Mesodermal cell (in vitro differentiated cells): ENCODE measurements at regions not wholly inside any gene's neighbourhood (a gene's known extent, or its start where the extent isn't known, plus 50 kb on each side); places are given as distances from the start of the nearest gene placed in this dataset.

Experiments used
- H3K27ac ChIP-seq: 2 replicates; pipeline ENCODE4 v1.7.0; 2013; ENCODE audit warnings: mild to moderate bottlenecking, low read depth, low read length, moderate library complexity; ENCODE audit not compliant: severe bottlenecking
- H3K36me3 ChIP-seq: 2 replicates; pipeline ENCODE4 v1.7.1; 2013; ENCODE audit warnings: mild to moderate bottlenecking, low read length, moderate library complexity; ENCODE audit not compliant: control insufficient read depth, insufficient read depth
- H3K4me1 ChIP-seq: one replicate; pipeline ENCODE4 v1.7.1; 2013; ENCODE audit warnings: mild to moderate bottlenecking, low read length; ENCODE audit not compliant: insufficient read depth, control insufficient read depth, poor library complexity, severe bottlenecking
- H3K4me3 ChIP-seq: 2 replicates; pipeline ENCODE4 v1.7.0; 2013; ENCODE audit warnings: low read length, control low read depth, mild to moderate bottlenecking; ENCODE audit not compliant: insufficient read depth, poor library complexity, severe bottlenecking; ENCODE audit errors: extremely low read depth
- H3K9me3 ChIP-seq: 2 replicates; pipeline ENCODE4 v1.7.1; 2013; ENCODE audit warnings: mild to moderate bottlenecking, low read length, moderate library complexity; ENCODE audit not compliant: control insufficient read depth
- WGBS, 2 experiments: methylation state at CpG; one replicate each; pipeline ENCODE4 v1.1.5; 2013; ENCODE audit warnings: missing lambda C conversion rate in 2 of 2; ENCODE audit not compliant: insufficient coverage in 2 of 2; 5-methylcytosine and 5-hydroxymethylcytosine counted together

- H3K27ac ChIP-seq = no peak overlapping the region
Measured at GRCh38 chr2:116645155-116645554, 1169.3 kb upstream of the DDX18 start.

DNA sequence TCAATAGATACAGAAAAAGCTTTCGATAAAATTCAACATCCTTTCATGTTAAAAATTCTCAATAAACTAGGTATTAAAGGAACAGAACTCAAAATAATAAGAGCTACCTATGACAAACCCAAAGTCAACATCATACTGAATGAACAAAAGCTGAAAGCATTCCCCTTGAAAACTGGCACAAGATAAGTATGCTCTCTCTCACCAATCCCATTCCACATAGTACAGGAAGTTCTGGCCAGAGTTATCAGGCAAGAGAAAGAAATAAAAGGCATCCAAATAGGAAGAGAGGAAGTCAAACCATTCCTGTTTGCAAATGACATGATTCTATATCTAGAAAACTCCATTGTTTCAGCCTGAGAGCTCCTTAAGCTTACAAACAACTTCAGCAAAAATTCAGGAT, 1145.8 kb upstream of the DDX18 start:
- Histone ChIP-seq H3K36me3 (no peaks in the 10 kb centered on the region), H3K4me3 (no peak overlapping the region), H3K4me1 (no peaks in the 10 kb centered on the region), H3K27ac (no peak overlapping the region), H3K9me3 (no peaks in the 10 kb centered on the region)
- 80% methylated on average over 1 of the region's 1 CpG; no CpG with 5 or more reads in 1 of the 2 experiments for WGBS, 2 experiments

More at GRCh38 chr2:116645155-116645554, 1169.3 kb upstream of the DDX18 start:
- Histone ChIP-seq H3K4me3 (no peak overlapping the region), H3K4me1 (no peaks in the 10 kb centered on the region), H3K36me3 (no peaks in the 10 kb centered on the region), H3K9me3 (no peaks in the 10 kb centered on the region)
- no CpG with 5 or more reads among the region's 1 CpG for WGBS, 2 experiments

GRCh38 chr2:116669782-116670181, 1144.7 kb upstream of the DDX18 start:
- Histone ChIP-seq H3K4me3 (no peak overlapping the region), H3K4me1 (no peaks in the 10 kb centered on the region), H3K9me3 (no peaks in the 10 kb centered on the region), H3K36me3 (no peaks in the 10 kb centered on the region), H3K27ac (no peak overlapping the region)
- 83 to 100% methylated on average over 1 of the region's 2 CpGs for WGBS, 2 experiments

DNA sequence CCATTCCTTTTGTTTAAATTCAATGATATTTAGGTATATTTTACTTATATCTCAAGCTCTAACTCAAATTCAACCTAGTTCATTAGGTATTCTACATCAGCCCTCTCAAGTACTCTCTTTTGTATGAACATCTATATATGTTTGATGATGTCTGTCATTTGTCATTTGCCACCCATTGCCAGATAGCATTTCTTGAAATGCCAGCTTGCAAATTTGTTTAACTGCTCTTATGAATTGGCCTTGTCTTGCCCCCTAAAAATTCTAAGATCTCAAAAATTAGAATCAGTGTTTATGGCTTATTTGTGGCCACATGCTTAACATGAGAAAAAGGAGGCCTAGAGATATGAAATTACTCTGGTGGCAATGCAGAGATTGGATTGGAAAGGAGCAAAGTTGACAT, 1140.3 kb upstream of the DDX18 start:
- H3K27ac ChIP-seq = no peak overlapping the region
- no peaks in the 10 kb centered on the region for H3K36me3 ChIP-seq
- H3K4me1 ChIP-seq = no peaks in the 10 kb centered on the region
- H3K9me3 ChIP-seq = no peaks in the 10 kb centered on the region
- H3K4me3 ChIP-seq = no peak overlapping the region

DNA sequence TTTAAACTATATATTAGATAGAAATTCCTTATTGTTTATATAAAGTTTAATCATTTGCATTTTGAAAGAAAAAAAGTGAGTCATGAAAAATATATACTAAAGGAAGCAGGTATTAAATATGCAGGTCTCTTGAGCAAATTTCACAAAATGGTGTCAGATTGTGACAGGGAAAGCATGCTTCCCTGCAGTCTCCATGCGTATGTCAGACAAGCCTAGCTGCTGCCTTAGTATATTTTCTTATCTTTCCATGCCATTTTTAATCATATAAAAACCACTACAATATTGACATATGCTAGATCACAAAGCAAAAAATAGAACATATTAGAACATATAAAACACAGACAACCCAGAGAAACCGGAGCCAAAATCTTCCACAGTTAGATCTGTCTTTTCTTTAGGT, 1137.7 kb upstream of the DDX18 start:
- WGBS, 2 experiments = 60 to 75% methylated on average over 1 to 2 of the region's 2 CpGs
- no peaks in the 10 kb centered on the region for H3K36me3 ChIP-seq
- H3K9me3 ChIP-seq = no peaks in the 10 kb centered on the region
- H3K27ac ChIP-seq = no peak overlapping the region
- H3K4me1 ChIP-seq = no peaks in the 10 kb centered on the region
- H3K4me3 ChIP-seq = no peak overlapping the region

GRCh38 chr2:116680256-116680936, 1134.1 kb upstream of the DDX18 start:
- H3K27ac ChIP-seq = no peak overlapping the region
- H3K36me3 ChIP-seq = no peaks in the 10 kb centered on the region
- no peaks in the 10 kb centered on the region for H3K4me1 ChIP-seq
- no peaks in the 10 kb centered on the region for H3K9me3 ChIP-seq
- no peak overlapping the region for H3K4me3 ChIP-seq

DNA sequence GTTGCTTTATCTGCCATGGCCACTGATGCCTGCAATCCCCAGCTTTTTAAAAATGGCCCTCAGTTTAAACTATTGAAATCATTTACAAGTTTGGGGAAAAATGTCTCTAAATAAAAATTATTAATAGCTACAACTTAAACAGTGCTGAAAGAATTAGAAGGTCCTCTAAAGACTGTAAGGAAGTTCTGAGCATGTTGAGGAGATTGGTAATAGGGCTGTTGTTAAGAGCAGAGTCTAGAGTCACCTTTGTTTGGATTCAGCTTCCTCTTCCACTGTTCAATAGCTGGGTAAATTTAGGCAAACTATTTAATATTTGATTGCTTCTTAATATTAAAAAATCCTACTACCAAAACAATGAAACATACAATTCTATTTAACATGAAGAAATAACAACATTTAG, 1127.1 kb upstream of the DDX18 start:
- peaks cover 3% of the 10 kb centered on the region for H3K9me3 ChIP-seq
- H3K4me1 ChIP-seq = no peaks in the 10 kb centered on the region
- H3K4me3 ChIP-seq = no peak overlapping the region
- H3K36me3 ChIP-seq = no peaks in the 10 kb centered on the region
- H3K27ac ChIP-seq = no peak overlapping the region

- 100% methylated on average over 1 of the region's 2 CpGs for WGBS, 2 experiments
- Histone ChIP-seq H3K9me3 (peaks cover 3% of the 10 kb centered on the region), H3K4me3 (no peak overlapping the region), H3K27ac (no peak overlapping the region), H3K36me3 (no peaks in the 10 kb centered on the region), H3K4me1 (no peaks in the 10 kb centered on the region)
Measured at GRCh38 chr2:116692988-116693387, 1121.5 kb upstream of the DDX18 start.

DNA sequence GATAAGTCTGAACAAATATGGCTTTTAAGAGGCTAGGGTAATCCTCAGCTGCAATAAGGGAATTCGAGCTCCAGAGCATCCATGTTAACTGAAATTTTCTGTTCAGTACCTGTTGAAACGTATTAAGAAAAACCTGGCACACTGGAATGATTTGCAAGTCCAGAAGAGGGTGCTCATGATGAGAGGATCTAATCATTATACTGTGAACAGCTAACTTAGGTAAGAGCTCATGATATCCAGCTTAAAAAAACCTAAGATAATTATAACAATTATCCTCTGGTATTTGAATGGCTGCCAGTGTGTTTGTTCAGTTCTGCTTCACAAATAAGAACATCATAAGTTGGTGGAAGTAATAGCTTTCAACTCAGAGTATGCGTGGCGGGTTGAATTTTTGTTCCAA, 1118.3 kb upstream of the DDX18 start:
- WGBS, 2 experiments = 84 to 94% methylated on average over 3 to 4 of the region's 4 CpGs

DNA sequence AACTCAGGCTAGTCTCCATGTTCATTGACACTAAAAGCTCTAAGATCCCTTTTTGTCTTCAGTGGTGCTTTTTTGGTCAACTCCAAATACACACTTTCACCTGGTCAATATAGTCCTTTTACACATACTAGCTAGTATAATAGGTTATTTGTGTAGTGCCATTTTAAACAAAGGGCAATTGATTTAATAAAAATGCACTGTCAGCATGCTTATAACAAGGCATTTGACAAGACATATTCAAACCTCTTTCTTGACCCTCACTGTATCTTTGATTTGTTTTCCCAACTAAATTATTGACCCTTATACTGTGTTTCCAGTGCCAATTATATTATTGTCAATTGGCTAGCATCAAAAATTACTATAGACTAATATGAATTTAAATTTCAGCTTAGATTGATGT, 1117.6 kb upstream of the DDX18 start:
- Histone ChIP-seq H3K4me3 (no peak overlapping the region), H3K4me1 (no peaks in the 10 kb centered on the region), H3K36me3 (no peaks in the 10 kb centered on the region), H3K9me3 (no peaks in the 10 kb centered on the region), H3K27ac (no peak overlapping the region)

More for the DNA sequence above, 1118.3 kb upstream of the DDX18 start:
- Histone ChIP-seq H3K36me3 (no peaks in the 10 kb centered on the region), H3K27ac (no peak overlapping the region), H3K4me1 (no peaks in the 10 kb centered on the region), H3K4me3 (no peak overlapping the region), H3K9me3 (no peaks in the 10 kb centered on the region)

- no peaks in the 10 kb centered on the region for H3K4me1 ChIP-seq
- no peak overlapping the region for H3K27ac ChIP-seq
- 100% methylated on average over 1 of the region's 3 CpGs; no CpG with 5 or more reads in 1 of the 2 experiments for WGBS, 2 experiments
- H3K4me3 ChIP-seq = no peak overlapping the region
- no peaks in the 10 kb centered on the region for H3K9me3 ChIP-seq
- no peaks in the 10 kb centered on the region for H3K36me3 ChIP-seq
Measured at GRCh38 chr2:116706396-116706795, 1108.1 kb upstream of the DDX18 start.
